K562 (cell line): ENCODE measurements at regions not wholly inside any gene's neighbourhood (a gene's known extent, or its start where the extent isn't known, plus 50 kb on each side); places are given as distances from the start of the nearest gene placed in this dataset.

Source experiments
- ATF7 ChIP-seq: fragments of 450-650 bp; IDR thresholded peaks from 2 replicates; pipeline ENCODE4 v1.7.1; 2014; ENCODE audit warnings: mild to moderate bottlenecking, moderate library complexity
- NCOA1 ChIP-seq: fragments of 450-650 bp; IDR thresholded peaks from 2 replicates; pipeline ENCODE4 v1.6.1; 2016; ENCODE audit warnings: low read depth
- NR2C2 ChIP-seq, 2 experiments: fragments of 200-800 bp in 1 of 2; sonication (Bioruptor generic) in 1 of 2; sonication (generic) in 1 of 2; formaldehyde crosslinking in 1 of 2; IDR thresholded peaks; 2 replicates each; pipeline versions ENCODE4 v1.6.1 to v1.8.0; 2016 to 2022; ENCODE audit warnings: mild to moderate bottlenecking in 1 of 2, missing compliant biosample characterization in 1 of 2, missing genetic modification characterization in 1 of 2, missing genetic modification reagents in 1 of 2
- RBFOX2 ChIP-seq: fragments of 200-400 bp; formaldehyde crosslinking; IDR thresholded peaks from 2 replicates; pipeline ENCODE4 v1.6.1; 2017; ENCODE audit warnings: low read depth, mild to moderate bottlenecking, low read length, moderate library complexity
- SP1 ChIP-seq: sonication (generic); formaldehyde crosslinking; IDR thresholded peaks from 2 replicates; pipeline ENCODE4 v1.8.1; 2022; ENCODE audit warnings: mild to moderate bottlenecking, missing genetic modification reagents
- TRIM24 ChIP-seq, 2 experiments: fragments of 450-650 bp; IDR thresholded peaks; 2 replicates each; pipeline ENCODE4 v1.6.1; 2016
- YBX1 ChIP-seq: fragments of 450-650 bp; IDR thresholded peaks from 2 replicates; pipeline ENCODE4 v1.7.1; 2016; ENCODE audit warnings: mild to moderate bottlenecking
- ZNF511 ChIP-seq: sonication (generic); formaldehyde crosslinking; IDR thresholded peaks from 2 replicates; pipeline ENCODE4 v1.8.0; 2022; ENCODE audit warnings: mild to moderate bottlenecking, missing genetic modification reagents
- TF ChIP-seq, protein P1 (sequence below): sonication (generic); formaldehyde crosslinking; IDR thresholded peaks from 2 replicates; pipeline ENCODE4 v1.8.0; 2022; ENCODE audit warnings: missing genetic modification reagents, mild to moderate bottlenecking, borderline replicate concordance
- TF ChIP-seq, protein P2 (sequence below), 2 experiments: fragments of 450-650 bp in 1 of 2; sonication (generic) in 1 of 2; formaldehyde crosslinking in 1 of 2; IDR thresholded peaks; 2 replicates each; pipeline versions ENCODE4 v1.7.1 to v1.9.0; 2016 to 2022; ENCODE audit warnings: inconsistent platforms in 1 of 2, mild to moderate bottlenecking in 1 of 2, missing genetic modification reagents in 1 of 2
- TF ChIP-seq, protein P3 (sequence below): fragments of 250-450 bp; sonication (Bioruptor Pico); IDR thresholded peaks from 2 replicates; pipeline ENCODE4 v1.5.1; 2021; ENCODE audit warnings: mild to moderate bottlenecking

DNA sequence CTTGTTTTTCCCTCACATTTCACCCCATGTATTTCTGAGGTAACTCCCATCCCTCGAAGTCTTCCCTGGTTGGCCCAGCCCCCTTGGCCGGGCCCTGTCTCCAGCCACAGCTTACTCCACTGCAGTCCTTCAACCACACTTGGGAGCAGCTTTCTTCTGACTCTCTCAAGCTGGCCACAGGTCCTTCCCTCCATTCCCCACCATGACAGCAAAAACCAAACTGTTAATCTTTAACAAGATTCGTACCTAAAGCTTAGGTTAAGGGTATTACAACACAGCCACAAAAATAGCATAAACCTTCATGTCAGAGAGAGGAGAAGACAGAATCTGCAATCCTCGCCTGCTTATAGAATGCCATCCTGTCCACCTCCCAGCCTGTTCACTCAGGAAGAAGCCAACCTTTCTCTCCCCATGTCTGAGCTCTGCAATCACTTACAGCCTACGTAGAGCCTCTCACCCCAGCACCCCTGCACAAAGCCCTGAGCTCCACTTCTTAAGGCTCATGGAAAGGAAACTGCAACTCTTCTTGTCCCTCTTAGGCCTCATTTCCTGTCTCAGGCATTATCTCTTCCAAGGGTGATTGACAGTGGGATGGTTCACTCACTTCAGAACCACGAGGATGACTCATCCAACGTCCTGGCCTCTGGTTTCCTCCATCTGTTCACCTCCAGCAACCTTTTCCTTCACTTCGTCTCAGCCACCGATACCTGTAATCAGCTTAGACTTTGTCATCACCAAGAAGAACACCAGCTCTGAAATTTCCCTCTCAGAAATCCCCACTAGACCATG, 72.8 kb downstream of the CD2 start (continued):
- TF ChIP-seq, protein P1, sequence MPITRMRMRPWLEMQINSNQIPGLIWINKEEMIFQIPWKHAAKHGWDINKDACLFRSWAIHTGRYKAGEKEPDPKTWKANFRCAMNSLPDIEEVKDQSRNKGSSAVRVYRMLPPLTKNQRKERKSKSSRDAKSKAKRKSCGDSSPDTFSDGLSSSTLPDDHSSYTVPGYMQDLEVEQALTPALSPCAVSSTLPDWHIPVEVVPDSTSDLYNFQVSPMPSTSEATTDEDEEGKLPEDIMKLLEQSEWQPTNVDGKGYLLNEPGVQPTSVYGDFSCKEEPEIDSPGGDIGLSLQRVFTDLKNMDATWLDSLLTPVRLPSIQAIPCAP (CRISPR knock-in tag) = peak; percentile 37; the same call in 1 of the 2 replicates
- no peak for TF ChIP-seq NR2C2 (CRISPR knock-in tag; IDR thresholded peaks at IDR 0.05)
- TF ChIP-seq NR2C2 (tag; IDR thresholded peaks at IDR 0.05) = peak; percentile 74; the same call in 1 of the 2 replicates
- TF ChIP-seq ZNF511 (CRISPR knock-in tag) = 0 out of 2 replicates have a peak, but pooled peaks have one; percentile 54
- TF ChIP-seq ATF7 = peak; percentile 87
- TF ChIP-seq YBX1 = no peak
- TF ChIP-seq TRIM24 (IDR thresholded peaks at IDR 0.05) = peak; percentile 65 to 85; a peak in 3 of 4 replicates
- TF ChIP-seq, protein P2, sequence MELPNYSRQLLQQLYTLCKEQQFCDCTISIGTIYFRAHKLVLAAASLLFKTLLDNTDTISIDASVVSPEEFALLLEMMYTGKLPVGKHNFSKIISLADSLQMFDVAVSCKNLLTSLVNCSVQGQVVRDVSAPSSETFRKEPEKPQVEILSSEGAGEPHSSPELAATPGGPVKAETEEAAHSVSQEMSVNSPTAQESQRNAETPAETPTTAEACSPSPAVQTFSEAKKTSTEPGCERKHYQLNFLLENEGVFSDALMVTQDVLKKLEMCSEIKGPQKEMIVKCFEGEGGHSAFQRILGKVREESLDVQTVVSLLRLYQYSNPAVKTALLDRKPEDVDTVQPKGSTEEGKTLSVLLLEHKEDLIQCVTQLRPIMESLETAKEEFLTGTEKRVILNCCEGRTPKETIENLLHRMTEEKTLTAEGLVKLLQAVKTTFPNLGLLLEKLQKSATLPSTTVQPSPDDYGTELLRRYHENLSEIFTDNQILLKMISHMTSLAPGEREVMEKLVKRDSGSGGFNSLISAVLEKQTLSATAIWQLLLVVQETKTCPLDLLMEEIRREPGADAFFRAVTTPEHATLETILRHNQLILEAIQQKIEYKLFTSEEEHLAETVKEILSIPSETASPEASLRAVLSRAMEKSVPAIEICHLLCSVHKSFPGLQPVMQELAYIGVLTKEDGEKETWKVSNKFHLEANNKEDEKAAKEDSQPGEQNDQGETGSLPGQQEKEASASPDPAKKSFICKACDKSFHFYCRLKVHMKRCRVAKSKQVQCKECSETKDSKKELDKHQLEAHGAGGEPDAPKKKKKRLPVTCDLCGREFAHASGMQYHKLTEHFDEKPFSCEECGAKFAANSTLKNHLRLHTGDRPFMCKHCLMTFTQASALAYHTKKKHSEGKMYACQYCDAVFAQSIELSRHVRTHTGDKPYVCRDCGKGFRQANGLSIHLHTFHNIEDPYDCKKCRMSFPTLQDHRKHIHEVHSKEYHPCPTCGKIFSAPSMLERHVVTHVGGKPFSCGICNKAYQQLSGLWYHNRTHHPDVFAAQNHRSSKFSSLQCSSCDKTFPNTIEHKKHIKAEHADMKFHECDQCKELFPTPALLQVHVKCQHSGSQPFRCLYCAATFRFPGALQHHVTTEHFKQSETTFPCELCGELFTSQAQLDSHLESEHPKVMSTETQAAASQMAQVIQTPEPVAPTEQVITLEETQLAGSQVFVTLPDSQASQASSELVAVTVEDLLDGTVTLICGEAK (IDR thresholded peaks at IDR 0.05) = peak; percentile 82
- TF ChIP-seq, protein P2 (CRISPR knock-in tag; IDR thresholded peaks at IDR 0.05) = no peak
- peak; percentile 76; the same call in 1 of the 2 replicates for TF ChIP-seq NCOA1
- peak; percentile 18 for TF ChIP-seq RBFOX2
- TF ChIP-seq, protein P3, sequence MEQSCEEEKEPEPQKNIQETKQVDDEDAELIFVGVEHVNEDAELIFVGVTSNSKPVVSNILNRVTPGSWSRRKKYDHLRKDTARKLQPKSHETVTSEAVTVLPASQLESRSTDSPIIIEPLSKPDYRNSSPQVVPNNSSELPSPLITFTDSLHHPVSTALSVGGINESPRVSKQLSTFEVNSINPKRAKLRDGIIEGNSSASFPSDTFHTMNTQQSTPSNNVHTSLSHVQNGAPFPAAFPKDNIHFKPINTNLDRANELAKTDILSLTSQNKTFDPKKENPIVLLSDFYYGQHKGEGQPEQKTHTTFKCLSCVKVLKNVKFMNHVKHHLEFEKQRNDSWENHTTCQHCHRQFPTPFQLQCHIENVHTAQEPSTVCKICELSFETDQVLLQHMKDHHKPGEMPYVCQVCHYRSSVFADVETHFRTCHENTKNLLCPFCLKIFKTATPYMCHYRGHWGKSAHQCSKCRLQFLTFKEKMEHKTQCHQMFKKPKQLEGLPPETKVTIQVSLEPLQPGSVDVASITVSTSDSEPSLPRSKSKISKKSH (CRISPR knock-in tag) = no peak
- TF ChIP-seq SP1 (CRISPR knock-in tag) = peak; percentile 46
